Mesothelial cell of epicardium (in vitro differentiated cells): ENCODE measurements at regions not wholly inside any gene's neighbourhood (a gene's known extent, or its start where the extent isn't known, plus 50 kb on each side); places are given as distances from the start of the nearest gene placed in this dataset.

Experiments used
- DNase-seq, 2 experiments: peaks; one replicate each; pipeline ENCODE4 v3.0.0; 2021; ENCODE audit warnings: low spot score in 2 of 2; ENCODE audit not compliant: unreplicated experiment in 2 of 2
- H3K27ac Mint-ChIP-seq: 2 replicates; pipeline ENCODE4 v1.8.0; 2021; ENCODE audit warnings: mixed read lengths
- H3K27me3 Mint-ChIP-seq: 2 replicates; pipeline ENCODE4 v1.8.0; 2021; ENCODE audit warnings: low read depth, mixed read lengths
- H3K36me3 Mint-ChIP-seq: 2 replicates; pipeline ENCODE4 v1.8.0; 2021; ENCODE audit warnings: mixed read lengths
- H3K4me1 Mint-ChIP-seq: 2 replicates; pipeline ENCODE4 v1.8.0; 2021; ENCODE audit warnings: mixed read lengths
- H3K4me3 Mint-ChIP-seq: 2 replicates; pipeline ENCODE4 v1.8.0; 2021; ENCODE audit warnings: mild to moderate bottlenecking, moderate library complexity, mixed read lengths
- H3K9me3 Mint-ChIP-seq: 2 replicates; pipeline ENCODE4 v1.8.0; 2021; ENCODE audit warnings: mixed read lengths
- TF ChIP-seq, protein P1 (sequence below): fragments of 200-600 bp; sonication (generic); IDR thresholded peaks from one replicate; pipeline ENCODE4 v1.5.0; 2021; ENCODE audit warnings: antibody characterized with exemption; ENCODE audit not compliant: unreplicated experiment

DNA sequence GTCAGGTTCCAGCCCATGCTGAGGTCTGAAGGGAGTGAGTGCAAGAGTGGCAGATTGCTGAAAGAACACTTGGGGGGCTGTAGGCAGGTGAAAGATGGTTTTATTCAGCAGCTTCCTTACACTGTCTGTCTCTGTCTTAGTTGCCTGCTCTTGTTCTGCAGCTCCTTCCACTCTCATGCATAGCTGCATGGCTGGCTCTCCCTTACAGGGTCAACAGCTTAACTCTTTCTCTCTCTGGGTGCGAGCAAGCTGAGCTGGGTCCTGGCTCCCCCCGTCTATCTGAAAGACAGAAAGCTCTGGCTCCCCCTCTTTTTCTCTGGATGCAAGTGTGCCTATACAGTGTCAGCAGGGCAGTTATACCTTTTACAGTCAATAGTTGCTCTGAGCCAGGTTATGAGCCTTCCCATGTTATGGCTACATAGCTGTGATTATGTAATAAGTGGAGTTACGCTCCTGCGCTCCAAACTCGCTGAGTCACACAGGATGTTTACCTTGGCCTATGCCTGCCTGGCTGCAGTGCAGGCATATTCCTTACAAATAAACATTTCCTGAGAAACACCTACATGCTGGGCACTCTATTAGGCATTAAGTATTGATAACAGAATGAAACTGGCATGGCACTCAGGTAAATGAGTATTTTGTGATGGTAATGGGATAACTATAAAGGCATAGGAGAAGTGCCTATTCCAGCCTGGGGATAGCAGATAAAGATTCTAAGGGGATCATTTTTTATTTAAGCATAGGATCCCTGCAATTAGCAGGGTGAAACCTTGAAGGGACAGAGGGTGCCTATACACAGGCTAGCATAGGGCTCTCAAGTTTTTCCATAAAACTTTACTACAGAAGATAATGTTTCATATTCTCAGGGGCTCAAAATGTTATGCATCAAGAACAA, 826.9 kb upstream of the PCDH9 start:
- no peaks in the 10 kb centered on the region for H3K4me1 Mint-ChIP-seq
- TF ChIP-seq, protein P1, sequence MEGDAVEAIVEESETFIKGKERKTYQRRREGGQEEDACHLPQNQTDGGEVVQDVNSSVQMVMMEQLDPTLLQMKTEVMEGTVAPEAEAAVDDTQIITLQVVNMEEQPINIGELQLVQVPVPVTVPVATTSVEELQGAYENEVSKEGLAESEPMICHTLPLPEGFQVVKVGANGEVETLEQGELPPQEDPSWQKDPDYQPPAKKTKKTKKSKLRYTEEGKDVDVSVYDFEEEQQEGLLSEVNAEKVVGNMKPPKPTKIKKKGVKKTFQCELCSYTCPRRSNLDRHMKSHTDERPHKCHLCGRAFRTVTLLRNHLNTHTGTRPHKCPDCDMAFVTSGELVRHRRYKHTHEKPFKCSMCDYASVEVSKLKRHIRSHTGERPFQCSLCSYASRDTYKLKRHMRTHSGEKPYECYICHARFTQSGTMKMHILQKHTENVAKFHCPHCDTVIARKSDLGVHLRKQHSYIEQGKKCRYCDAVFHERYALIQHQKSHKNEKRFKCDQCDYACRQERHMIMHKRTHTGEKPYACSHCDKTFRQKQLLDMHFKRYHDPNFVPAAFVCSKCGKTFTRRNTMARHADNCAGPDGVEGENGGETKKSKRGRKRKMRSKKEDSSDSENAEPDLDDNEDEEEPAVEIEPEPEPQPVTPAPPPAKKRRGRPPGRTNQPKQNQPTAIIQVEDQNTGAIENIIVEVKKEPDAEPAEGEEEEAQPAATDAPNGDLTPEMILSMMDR, result no peak
- no peak for DNase-seq
- no peak overlapping the region for H3K4me3 Mint-ChIP-seq
- peaks cover 21% of the 10 kb centered on the region for H3K9me3 Mint-ChIP-seq
- H3K27me3 Mint-ChIP-seq, result no peaks in the 10 kb centered on the region
- no peak overlapping the region for H3K27ac Mint-ChIP-seq
- H3K36me3 Mint-ChIP-seq, result no peaks in the 10 kb centered on the region

DNA sequence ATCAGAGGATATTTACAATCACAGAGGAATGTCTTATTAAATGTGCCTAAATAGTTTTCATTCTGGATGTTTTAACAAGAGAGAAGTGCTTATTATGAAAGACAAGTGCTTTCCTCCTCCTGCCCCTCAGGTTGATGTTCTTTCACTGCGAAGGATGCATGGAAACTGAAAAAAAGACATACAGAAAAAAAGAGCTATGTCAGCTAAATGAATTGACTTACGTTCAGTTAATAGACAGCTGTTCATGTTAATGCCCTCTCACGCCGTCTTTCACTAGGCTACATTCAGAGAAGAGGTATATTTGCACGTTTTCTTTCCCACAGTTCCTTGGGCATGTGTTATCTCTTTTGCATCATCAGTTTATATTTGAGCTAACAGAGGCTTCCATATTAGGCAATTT, 821.8 kb upstream of the PCDH9 start:
- Mint-ChIP-seq H3K4me3 (no peak overlapping the region), H3K27ac (no peak overlapping the region), H3K36me3 (no peaks in the 10 kb centered on the region), H3K4me1 (peaks cover 12% of the 10 kb centered on the region), H3K9me3 (peaks cover 11% of the 10 kb centered on the region), H3K27me3 (no peaks in the 10 kb centered on the region)
- DNase-seq, result no peak
- TF ChIP-seq, protein P1, result no peak

DNA sequence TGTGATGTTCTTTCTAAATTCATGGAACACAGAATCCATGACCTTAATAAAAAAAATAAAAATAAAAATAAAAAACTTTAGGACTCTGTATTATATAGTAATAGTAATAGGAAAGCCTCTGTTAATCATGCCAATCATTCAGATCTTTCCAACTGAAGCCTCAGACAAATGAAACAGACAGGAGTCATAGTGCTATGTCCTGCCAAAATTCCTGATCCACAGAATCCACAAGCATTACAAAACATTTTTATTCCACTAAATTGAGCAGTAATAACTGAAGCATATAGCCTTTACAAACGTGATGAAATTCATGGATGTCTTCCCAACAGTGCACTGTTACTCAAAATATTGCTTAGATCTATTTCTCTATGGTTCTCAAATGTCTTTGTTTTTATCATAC, 820.6 kb upstream of the PCDH9 start:
- no peaks in the 10 kb centered on the region for H3K27me3 Mint-ChIP-seq
- no peak overlapping the region for H3K27ac Mint-ChIP-seq
- no peaks in the 10 kb centered on the region for H3K9me3 Mint-ChIP-seq
- no peak for DNase-seq
- no peaks in the 10 kb centered on the region for H3K36me3 Mint-ChIP-seq
- TF ChIP-seq, protein P1, result no peak
- no peak overlapping the region for H3K4me3 Mint-ChIP-seq
- H3K4me1 Mint-ChIP-seq, result peaks cover 12% of the 10 kb centered on the region

DNA sequence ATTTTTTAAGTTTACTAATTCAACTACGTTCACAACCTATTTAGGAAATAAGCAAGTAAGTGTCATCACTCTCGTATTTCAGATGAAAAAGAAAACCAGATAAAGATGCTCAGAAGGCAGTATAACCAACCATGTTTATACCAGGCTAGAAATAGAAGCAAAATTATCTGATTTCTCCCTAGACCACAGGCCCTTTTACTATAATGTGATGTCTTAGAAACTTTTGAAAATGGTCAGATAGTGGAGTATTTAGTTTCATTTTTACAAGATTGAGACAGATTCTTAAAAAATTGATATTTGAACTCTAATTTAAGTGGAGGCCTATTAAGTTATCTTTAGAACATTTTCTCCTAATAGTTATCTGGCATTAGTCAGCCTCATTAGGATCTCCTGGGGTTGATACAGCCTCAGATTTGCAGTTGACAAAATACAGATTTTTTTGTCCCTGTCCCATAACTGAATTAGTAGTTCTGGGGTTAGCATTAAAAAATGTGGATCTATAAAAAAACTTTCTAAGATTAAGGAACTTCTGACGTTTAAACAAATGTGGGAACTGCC, 818.7 kb upstream of the PCDH9 start:
- Mint-ChIP-seq H3K27ac (no peak overlapping the region), H3K4me3 (no peak overlapping the region), H3K36me3 (no peaks in the 10 kb centered on the region), H3K27me3 (no peaks in the 10 kb centered on the region), H3K9me3 (no peaks in the 10 kb centered on the region), H3K4me1 (peaks cover 12% of the 10 kb centered on the region)
- TF ChIP-seq, protein P1, result no peak
- no peak for DNase-seq

DNA sequence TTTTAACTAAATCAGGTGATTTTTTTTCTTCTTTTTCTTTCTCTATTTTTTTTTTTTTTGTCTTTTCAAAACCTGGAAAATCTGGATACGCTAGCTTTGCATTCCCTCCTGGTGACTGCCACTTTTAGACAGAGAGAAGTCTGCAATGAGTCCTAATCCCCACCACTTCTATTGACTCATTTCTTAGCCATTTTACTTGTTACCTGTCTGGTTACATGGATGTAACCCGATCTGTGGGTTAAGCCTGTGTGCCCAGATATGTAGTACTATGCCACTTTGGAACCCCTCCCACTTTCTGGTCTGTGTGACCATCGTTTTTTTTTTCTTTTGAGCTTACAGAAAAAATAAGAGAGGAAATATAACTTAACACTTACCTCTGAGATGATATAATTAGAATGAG, 817.8 kb upstream of the PCDH9 start:
- Mint-ChIP-seq H3K27me3 (no peaks in the 10 kb centered on the region), H3K36me3 (no peaks in the 10 kb centered on the region), H3K4me3 (no peak overlapping the region), H3K4me1 (peaks cover 12% of the 10 kb centered on the region), H3K27ac (no peak overlapping the region), H3K9me3 (no peaks in the 10 kb centered on the region)
- DNase-seq, result no peak
- TF ChIP-seq, protein P1, result no peak
